H9 (cell line): ENCODE measurements at regions not wholly inside any gene's neighbourhood (a gene's known extent, or its start where the extent isn't known, plus 50 kb on each side); places are given as distances from the start of the nearest gene placed in this dataset.

Experiments used
- DNase-seq: peaks from one replicate; pipeline ENCODE4 v3.0.0-alpha.2; 2017
- H2AFZ ChIP-seq: one replicate; pipeline ENCODE4 v1.6.1; 2013; ENCODE audit warnings: mild to moderate bottlenecking, low read length, control low read depth, moderate library complexity
- H2AK5ac ChIP-seq: 2 replicates; pipeline ENCODE4 v1.6.1; 2013; ENCODE audit warnings: low read length, control low read depth, mixed read lengths; ENCODE audit not compliant: insufficient read length
- H2BK120ac ChIP-seq: one replicate; pipeline ENCODE4 v1.6.1; 2013; ENCODE audit warnings: low read depth, mild to moderate bottlenecking, low read length, control low read depth, inconsistent platforms; ENCODE audit not compliant: poor library complexity, severe bottlenecking
- H2BK12ac ChIP-seq: 2 replicates; pipeline ENCODE4 v1.6.1; 2013; ENCODE audit warnings: low read length, control low read depth, mixed read lengths, low read depth; ENCODE audit not compliant: insufficient read length
- H2BK15ac ChIP-seq: 2 replicates; pipeline ENCODE4 v1.6.1; 2013; ENCODE audit warnings: low read depth, low read length, control low read depth
- H2BK20ac ChIP-seq: one replicate; pipeline ENCODE4 v1.6.1; 2013; ENCODE audit warnings: low read depth, mild to moderate bottlenecking, low read length, control low read depth, inconsistent platforms; ENCODE audit not compliant: poor library complexity, severe bottlenecking
- H2BK5ac ChIP-seq: 2 replicates; pipeline ENCODE4 v1.6.1; 2013; ENCODE audit warnings: low read length, control low read depth, mixed read lengths; ENCODE audit not compliant: insufficient read length
- H3K14ac ChIP-seq: 2 replicates; pipeline ENCODE4 v1.6.1; 2013; ENCODE audit warnings: low read length, control low read depth; ENCODE audit not compliant: insufficient read depth
- H3K18ac ChIP-seq: 2 replicates; pipeline ENCODE4 v1.6.1; 2013; ENCODE audit warnings: low read depth, mild to moderate bottlenecking, mixed read lengths, low read length, control low read depth; ENCODE audit not compliant: insufficient read length
- H3K23ac ChIP-seq: 2 replicates; pipeline ENCODE4 v1.6.1; 2013; ENCODE audit warnings: low read length, control low read depth, mixed read lengths, low read depth; ENCODE audit not compliant: insufficient read length
- H3K23me2 ChIP-seq: 2 replicates; pipeline ENCODE4 v1.6.1; 2013; ENCODE audit warnings: low read depth, mild to moderate bottlenecking, mixed read lengths, low read length, control low read depth; ENCODE audit not compliant: insufficient read length, poor library complexity, severe bottlenecking
- H3K27ac ChIP-seq: 2 replicates; pipeline ENCODE4 v1.5.1; 2013; ENCODE audit warnings: low read length, control low read depth, mixed read lengths, low read depth; ENCODE audit not compliant: insufficient read length
- H3K27me3 ChIP-seq: 2 replicates; pipeline ENCODE4 v1.6.1; 2013; ENCODE audit warnings: low read length, control low read depth, inconsistent platforms; ENCODE audit not compliant: insufficient read depth
- H3K4ac ChIP-seq: 2 replicates; pipeline ENCODE4 v1.6.1; 2013; ENCODE audit warnings: low read depth, mild to moderate bottlenecking, control low read depth, inconsistent platforms, low read length, moderate library complexity
- H3K4me1 ChIP-seq: 2 replicates; pipeline ENCODE4 v1.6.1; 2013; ENCODE audit warnings: low read length, control low read depth, inconsistent platforms; ENCODE audit not compliant: insufficient read depth
- H3K4me2 ChIP-seq: 2 replicates; pipeline ENCODE4 v1.6.1; 2013; ENCODE audit warnings: low read length, control low read depth, mixed read lengths; ENCODE audit not compliant: insufficient read length, insufficient read depth
- H3K56ac ChIP-seq: 2 replicates; pipeline ENCODE4 v1.6.1; 2013; ENCODE audit warnings: low read depth, mild to moderate bottlenecking, mixed read lengths, low read length, control low read depth; ENCODE audit not compliant: insufficient read length
- H3K79me1 ChIP-seq: 2 replicates; pipeline ENCODE4 v1.6.1; 2013; ENCODE audit warnings: low read depth, mild to moderate bottlenecking, moderate library complexity, low read length, control low read depth, inconsistent platforms; ENCODE audit not compliant: insufficient read depth, poor library complexity, severe bottlenecking
- H3K79me2 ChIP-seq: 2 replicates; pipeline ENCODE4 v1.6.1; 2013; ENCODE audit warnings: low read length, control low read depth, inconsistent platforms; ENCODE audit not compliant: insufficient read depth
- H3K9ac ChIP-seq: 2 replicates; pipeline ENCODE4 v1.6.1; 2013; ENCODE audit warnings: low read length, control low read depth, mixed read lengths; ENCODE audit not compliant: insufficient read length; ENCODE audit errors: extremely low read depth
- H3K9me3 ChIP-seq: one replicate; pipeline ENCODE4 v1.6.1; 2013; ENCODE audit warnings: low read depth, low read length, inconsistent platforms; ENCODE audit not compliant: control insufficient read depth
- H3T11ph ChIP-seq: one replicate; pipeline ENCODE4 v1.6.1; 2013; ENCODE audit warnings: mild to moderate bottlenecking, low read length, control low read depth, inconsistent platforms
- H4K20me1 ChIP-seq: one replicate; pipeline ENCODE4 v1.6.1; 2013; ENCODE audit not compliant: control insufficient read depth, insufficient read length, insufficient read depth
- H4K5ac ChIP-seq: 2 replicates; pipeline ENCODE4 v1.6.1; 2013; ENCODE audit warnings: low read depth, mild to moderate bottlenecking, mixed read lengths, low read length, control low read depth; ENCODE audit not compliant: insufficient read length
- H4K8ac ChIP-seq: replicated peaks from 2 replicates; pipeline ENCODE4 v1.6.1; 2013; ENCODE audit warnings: low read length, control low read depth, mixed read lengths, low read depth; ENCODE audit not compliant: insufficient read length
- H4K91ac ChIP-seq: 2 replicates; pipeline ENCODE4 v1.6.1; 2013; ENCODE audit warnings: low read depth, mild to moderate bottlenecking, moderate library complexity, mixed read lengths, low read length, control low read depth; ENCODE audit not compliant: insufficient read length
- H3K27ac Mint-ChIP-seq, 3 experiments: 2 replicates in 2 of 3; 3 replicates in 1 of 3; pipeline ENCODE4 v1.8.0; 2020 to 2021; ENCODE audit warnings: mixed read lengths in 3 of 3, mild to moderate bottlenecking in 1 of 3, moderate library complexity in 1 of 3
- H3K27me3 Mint-ChIP-seq: 2 replicates; pipeline ENCODE4 v1.8.0; 2021; ENCODE audit warnings: low read depth, mild to moderate bottlenecking, moderate library complexity, mixed read lengths
- H3K36me3 Mint-ChIP-seq, 3 experiments: 2 replicates in 2 of 3; 3 replicates in 1 of 3; pipeline ENCODE4 v1.8.0; 2020 to 2021; ENCODE audit warnings: low read depth in 3 of 3, mixed read lengths in 3 of 3; ENCODE audit not compliant: insufficient read depth in 1 of 3
- H3K4me1 Mint-ChIP-seq, 2 experiments: 2 replicates each; pipeline ENCODE4 v1.8.0; 2020; ENCODE audit warnings: mixed read lengths in 2 of 2
- H3K4me3 Mint-ChIP-seq, 2 experiments: 2 replicates in 1 of 2; 3 replicates in 1 of 2; pipeline ENCODE4 v1.8.0; 2020 to 2021; ENCODE audit warnings: mild to moderate bottlenecking in 2 of 2, mixed read lengths in 2 of 2, moderate library complexity in 1 of 2
- H3K9me3 Mint-ChIP-seq, 2 experiments: 2 replicates in 1 of 2; 3 replicates in 1 of 2; pipeline ENCODE4 v1.8.0; 2020; ENCODE audit warnings: mild to moderate bottlenecking in 2 of 2, mixed read lengths in 2 of 2, moderate library complexity in 1 of 2
- whole genome bisulfite sequencing: extraction: QIAGEN DNeasy Blood & Tissue Kit; methylation state at CpG from one replicate; pipeline ENCODE4 v1.1.7; 2013; ENCODE audit warnings: missing lambda C conversion rate, low lambda C conversion rate, mixed read lengths; ENCODE audit not compliant: insufficient read length; ENCODE audit errors: extremely low coverage; 5-methylcytosine and 5-hydroxymethylcytosine counted together
- TF ChIP-seq, protein P1 (sequence below): fragments of 200-600 bp; sonication (generic); conservative IDR thresholded peaks from 3 replicates; pipeline ENCODE4 v1.8.0; 2021; ENCODE audit warnings: antibody characterized with exemption, mild to moderate bottlenecking

DNA sequence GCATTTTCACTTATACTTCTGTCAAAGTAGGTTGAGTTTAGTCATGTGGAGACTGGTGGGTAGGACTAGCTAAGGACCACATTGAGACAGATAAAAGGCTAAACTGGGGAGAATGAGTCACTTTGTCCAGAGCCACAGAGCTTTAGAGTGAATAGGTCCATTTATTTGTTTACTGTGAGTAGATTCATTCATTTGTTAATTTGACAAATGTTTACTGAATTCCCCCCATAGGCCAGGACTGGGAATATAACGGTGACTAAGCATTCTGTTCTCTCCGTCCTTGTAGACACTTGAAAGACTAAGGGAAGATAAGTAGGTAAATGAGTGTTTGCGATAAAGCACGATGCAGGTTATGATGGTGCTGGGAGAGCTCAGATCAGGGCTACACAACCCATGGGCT is 699.7 kb upstream of the ID4 start:
- H3T11ph ChIP-seq = no peak overlapping the region
- no peak overlapping the region for H2BK12ac ChIP-seq
- H3K4me1 ChIP-seq = peaks cover 2% of the 10 kb centered on the region; the same call in 1 of the 2 replicates
- Mint-ChIP-seq H3K27ac (no peak overlapping the region; a peak in 2 of 7 replicates), H3K4me3 (no peak overlapping the region), H3K4me1 (peaks cover 11 to 16% of the 10 kb centered on the region in 2 experiments), H3K27me3 (no peaks in the 10 kb centered on the region), H3K36me3 (no peaks in the 10 kb centered on the region), H3K9me3 (no peaks in the 10 kb centered on the region)
- no peak overlapping the region for H2BK20ac ChIP-seq
- TF ChIP-seq, protein P1, sequence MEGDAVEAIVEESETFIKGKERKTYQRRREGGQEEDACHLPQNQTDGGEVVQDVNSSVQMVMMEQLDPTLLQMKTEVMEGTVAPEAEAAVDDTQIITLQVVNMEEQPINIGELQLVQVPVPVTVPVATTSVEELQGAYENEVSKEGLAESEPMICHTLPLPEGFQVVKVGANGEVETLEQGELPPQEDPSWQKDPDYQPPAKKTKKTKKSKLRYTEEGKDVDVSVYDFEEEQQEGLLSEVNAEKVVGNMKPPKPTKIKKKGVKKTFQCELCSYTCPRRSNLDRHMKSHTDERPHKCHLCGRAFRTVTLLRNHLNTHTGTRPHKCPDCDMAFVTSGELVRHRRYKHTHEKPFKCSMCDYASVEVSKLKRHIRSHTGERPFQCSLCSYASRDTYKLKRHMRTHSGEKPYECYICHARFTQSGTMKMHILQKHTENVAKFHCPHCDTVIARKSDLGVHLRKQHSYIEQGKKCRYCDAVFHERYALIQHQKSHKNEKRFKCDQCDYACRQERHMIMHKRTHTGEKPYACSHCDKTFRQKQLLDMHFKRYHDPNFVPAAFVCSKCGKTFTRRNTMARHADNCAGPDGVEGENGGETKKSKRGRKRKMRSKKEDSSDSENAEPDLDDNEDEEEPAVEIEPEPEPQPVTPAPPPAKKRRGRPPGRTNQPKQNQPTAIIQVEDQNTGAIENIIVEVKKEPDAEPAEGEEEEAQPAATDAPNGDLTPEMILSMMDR = no peak
- H3K27ac ChIP-seq = no peak overlapping the region
- H3K23me2 ChIP-seq = no peaks in the 10 kb centered on the region
- H4K8ac ChIP-seq = no peak overlapping the region
- H4K20me1 ChIP-seq = no peaks in the 10 kb centered on the region
- no peak overlapping the region for H3K18ac ChIP-seq
- no peak overlapping the region for H2BK15ac ChIP-seq
- no peaks in the 10 kb centered on the region for H3K79me2 ChIP-seq
- H2AK5ac ChIP-seq = no peak overlapping the region
- H3K23ac ChIP-seq = no peak overlapping the region
- no peak for DNase-seq
- no peaks in the 10 kb centered on the region for H3K27me3 ChIP-seq
- H3K4me2 ChIP-seq = no peak overlapping the region
- no peaks in the 10 kb centered on the region for H3K9me3 ChIP-seq
- H3K14ac ChIP-seq = no peak overlapping the region
- H3K56ac ChIP-seq = no peak overlapping the region
- no peak overlapping the region for H2BK120ac ChIP-seq
- no CpG with 5 or more reads among the region's 4 CpGs for WGBS
- no peak overlapping the region for H2BK5ac ChIP-seq
- H4K5ac ChIP-seq = no peak overlapping the region
- H3K9ac ChIP-seq = no peak overlapping the region
- no peak overlapping the region for H4K91ac ChIP-seq
- H2AFZ ChIP-seq = no peak overlapping the region
- no peaks in the 10 kb centered on the region for H3K79me1 ChIP-seq
- no peak overlapping the region for H3K4ac ChIP-seq
